ENCODE measurements at regions not wholly inside any gene's neighbourhood (a gene's known extent, or its start where the extent isn't known, plus 50 kb on each side); places are given as distances from the start of the nearest gene placed in this dataset.

GRCh38 chr7:16233517-16233916 lies 187.8 kb downstream of the CRPPA start:
- ChIA-PET POLR2A (ENCODE audit: low non-redundant PET) (no interaction called here), CTCF (no interaction called here)
- TF ChIP-seq CTCF (conservative IDR thresholded peaks at IDR 0.05; ENCODE audit: low read depth) = no peak
- H3K27ac ChIP-seq = no peak overlapping the region
- no peak for DNase-seq (ENCODE audit: low spot score)

- DNase-seq (ENCODE audit: low spot score) = no peak
- CTCF ChIA-PET = no interaction called here
- no peak overlapping the region for H3K27ac ChIP-seq
- TF ChIP-seq CTCF (conservative IDR thresholded peaks at IDR 0.05; ENCODE audit: low read depth) = no peak
- POLR2A ChIA-PET (ENCODE audit: low non-redundant PET) = no interaction called here
These were observed 189.1 kb downstream of the CRPPA start for GRCh38 chr7:16232273-16232672.

- POLR2A ChIA-PET (ENCODE audit: low non-redundant PET) = no interaction called here
- no peak overlapping the region for H3K27ac ChIP-seq
- TF ChIP-seq CTCF (conservative IDR thresholded peaks at IDR 0.05; ENCODE audit: low read depth) = no peak
- no peak for DNase-seq (ENCODE audit: low spot score)
- CTCF ChIA-PET = no interaction called here
These were observed 197.2 kb downstream of the CRPPA start for GRCh38 chr7:16223963-16224707.

- no peak overlapping the region for H3K27ac ChIP-seq
- CTCF ChIA-PET = no interaction called here
- POLR2A ChIA-PET (ENCODE audit: low non-redundant PET) = no interaction called here
- TF ChIP-seq CTCF (conservative IDR thresholded peaks at IDR 0.05; ENCODE audit: low read depth) = no peak
- no peak for DNase-seq (ENCODE audit: low spot score)
These were observed 208.7 kb downstream of the CRPPA start for GRCh38 chr7:16212610-16213009.

GRCh38 chr7:16212032-16212431 lies 209.3 kb downstream of the CRPPA start:
- CTCF ChIA-PET = no interaction called here
- H3K27ac ChIP-seq = no peak overlapping the region
- POLR2A ChIA-PET (ENCODE audit: low non-redundant PET) = no interaction called here
- no peak for DNase-seq (ENCODE audit: low spot score)
- no peak for TF ChIP-seq CTCF (conservative IDR thresholded peaks at IDR 0.05; ENCODE audit: low read depth)

GRCh38 chr7:16211402-16211925 lies 209.9 kb downstream of the CRPPA start:
- ChIA-PET POLR2A (ENCODE audit: low non-redundant PET) (no interaction called here), CTCF (interaction anchor here (1.3 kb wide), 1 partner anchor 354 kb away, joined by 3 read pairs; no protein-coding TSS in a partner anchor)
- TF ChIP-seq CTCF (conservative IDR thresholded peaks at IDR 0.05; ENCODE audit: low read depth) = no peak
- H3K27ac ChIP-seq = no peak overlapping the region
- DNase-seq (ENCODE audit: low spot score) = no peak
